ENCODE measurements at regions not wholly inside any gene's neighbourhood (a gene's known extent, or its start where the extent isn't known, plus 50 kb on each side); places are given as distances from the start of the nearest gene placed in this dataset.

DNA sequence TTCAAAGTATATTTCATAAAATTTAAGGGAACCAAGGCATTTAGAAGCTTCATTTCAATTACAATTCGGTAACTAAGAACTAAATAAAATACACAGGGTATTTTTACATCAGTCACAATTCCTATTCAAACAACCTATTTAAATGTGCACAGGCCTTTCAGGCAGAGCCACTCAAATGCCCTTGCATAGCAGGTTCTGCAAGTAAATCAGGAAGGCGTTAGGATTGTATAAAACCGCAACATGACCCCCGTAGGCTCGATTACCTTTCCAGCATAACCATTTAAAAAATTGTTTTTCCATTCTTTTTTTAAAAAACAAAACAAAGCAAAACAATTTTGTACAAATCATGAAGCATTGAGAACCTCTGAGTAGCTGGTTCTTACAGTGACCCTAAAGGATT is 289.9 kb upstream of the SP8 start:
- POLR2A ChIA-PET: no interaction called here
- CTCF ChIA-PET: no interaction called here
- no peak for ATAC-seq (ENCODE audit: low read depth)
- intact Hi-C loops (cut with micrococcal nuclease): no loop called here
- no peaks in the 10 kb centered on the region for H3K27me3 Mint-ChIP-seq
- H3K4me3 Mint-ChIP-seq: no peak overlapping the region
- no peaks in the 10 kb centered on the region for H3K4me1 Mint-ChIP-seq
- no peak overlapping the region for H3K27ac Mint-ChIP-seq
- no peaks in the 10 kb centered on the region for H3K36me3 Mint-ChIP-seq (ENCODE audit: low read depth)
- no peak for DNase-seq
- TF ChIP-seq, protein P1, sequence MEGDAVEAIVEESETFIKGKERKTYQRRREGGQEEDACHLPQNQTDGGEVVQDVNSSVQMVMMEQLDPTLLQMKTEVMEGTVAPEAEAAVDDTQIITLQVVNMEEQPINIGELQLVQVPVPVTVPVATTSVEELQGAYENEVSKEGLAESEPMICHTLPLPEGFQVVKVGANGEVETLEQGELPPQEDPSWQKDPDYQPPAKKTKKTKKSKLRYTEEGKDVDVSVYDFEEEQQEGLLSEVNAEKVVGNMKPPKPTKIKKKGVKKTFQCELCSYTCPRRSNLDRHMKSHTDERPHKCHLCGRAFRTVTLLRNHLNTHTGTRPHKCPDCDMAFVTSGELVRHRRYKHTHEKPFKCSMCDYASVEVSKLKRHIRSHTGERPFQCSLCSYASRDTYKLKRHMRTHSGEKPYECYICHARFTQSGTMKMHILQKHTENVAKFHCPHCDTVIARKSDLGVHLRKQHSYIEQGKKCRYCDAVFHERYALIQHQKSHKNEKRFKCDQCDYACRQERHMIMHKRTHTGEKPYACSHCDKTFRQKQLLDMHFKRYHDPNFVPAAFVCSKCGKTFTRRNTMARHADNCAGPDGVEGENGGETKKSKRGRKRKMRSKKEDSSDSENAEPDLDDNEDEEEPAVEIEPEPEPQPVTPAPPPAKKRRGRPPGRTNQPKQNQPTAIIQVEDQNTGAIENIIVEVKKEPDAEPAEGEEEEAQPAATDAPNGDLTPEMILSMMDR (IDR thresholded peaks at IDR 0.05): no peak
- no peaks in the 10 kb centered on the region for H3K9me3 Mint-ChIP-seq

DNA sequence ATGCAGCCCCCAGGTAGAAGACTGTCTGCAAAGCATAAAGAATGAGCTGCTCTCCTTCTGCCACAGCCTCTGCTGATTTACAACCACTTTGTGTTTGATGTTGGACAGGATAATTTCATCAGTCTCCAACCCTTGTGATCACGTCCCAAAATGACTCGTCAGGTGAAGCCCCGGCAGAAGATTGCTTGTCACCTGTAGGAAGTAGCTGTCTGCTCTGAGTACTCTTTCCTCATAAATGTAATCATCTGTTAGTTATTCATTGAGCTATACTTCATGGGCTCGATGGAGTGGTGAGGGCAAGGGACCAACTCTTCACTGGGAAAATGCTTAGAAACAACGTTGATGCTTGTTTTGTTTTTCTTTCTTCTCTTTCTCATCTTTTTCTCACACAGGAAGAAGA is 290.9 kb upstream of the SP8 start:
- no peak for ATAC-seq (ENCODE audit: low read depth)
- H3K9me3 Mint-ChIP-seq: no peaks in the 10 kb centered on the region
- H3K36me3 Mint-ChIP-seq (ENCODE audit: low read depth): no peaks in the 10 kb centered on the region
- H3K27me3 Mint-ChIP-seq: no peaks in the 10 kb centered on the region
- intact Hi-C loops (cut with micrococcal nuclease): no loop called here
- no peak overlapping the region for H3K27ac Mint-ChIP-seq
- ChIA-PET CTCF (no interaction called here), POLR2A (no interaction called here)
- H3K4me1 Mint-ChIP-seq: no peaks in the 10 kb centered on the region
- no peak for DNase-seq
- TF ChIP-seq, protein P1 (IDR thresholded peaks at IDR 0.05): no peak
- no peak overlapping the region for H3K4me3 Mint-ChIP-seq

DNA sequence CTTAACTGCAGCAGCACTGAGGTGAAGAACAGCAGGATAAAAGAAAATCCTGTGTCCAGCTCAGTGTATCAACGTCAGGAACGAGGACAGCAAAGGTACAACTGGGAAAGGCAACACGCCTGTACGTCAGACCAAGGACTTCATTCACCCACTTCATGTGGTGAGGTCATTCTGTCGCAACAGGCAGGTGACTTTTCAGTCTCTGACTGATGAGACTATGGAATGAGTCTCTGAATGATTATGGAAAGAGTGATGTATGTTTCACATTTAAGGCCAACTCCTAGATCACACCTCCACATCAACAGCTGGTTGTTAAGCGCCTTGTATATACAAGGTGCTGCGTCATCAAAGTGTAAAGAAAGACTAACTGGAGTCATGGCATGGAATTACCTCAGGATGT is 297.6 kb upstream of the SP8 start:
- H3K36me3 Mint-ChIP-seq (ENCODE audit: low read depth): no peaks in the 10 kb centered on the region
- TF ChIP-seq, protein P1 (IDR thresholded peaks at IDR 0.05): no peak
- DNase-seq (no peak), ATAC-seq (ENCODE audit: low read depth) (no peak)
- CTCF ChIA-PET: no interaction called here
- H3K27me3 Mint-ChIP-seq: peaks cover 2% of the 10 kb centered on the region
- POLR2A ChIA-PET: no interaction called here
- no peak overlapping the region for H3K27ac Mint-ChIP-seq
- H3K4me3 Mint-ChIP-seq: no peak overlapping the region
- peaks cover 4% of the 10 kb centered on the region for H3K9me3 Mint-ChIP-seq
- no peaks in the 10 kb centered on the region for H3K4me1 Mint-ChIP-seq
- intact Hi-C loops (cut with micrococcal nuclease): no loop called here

DNA sequence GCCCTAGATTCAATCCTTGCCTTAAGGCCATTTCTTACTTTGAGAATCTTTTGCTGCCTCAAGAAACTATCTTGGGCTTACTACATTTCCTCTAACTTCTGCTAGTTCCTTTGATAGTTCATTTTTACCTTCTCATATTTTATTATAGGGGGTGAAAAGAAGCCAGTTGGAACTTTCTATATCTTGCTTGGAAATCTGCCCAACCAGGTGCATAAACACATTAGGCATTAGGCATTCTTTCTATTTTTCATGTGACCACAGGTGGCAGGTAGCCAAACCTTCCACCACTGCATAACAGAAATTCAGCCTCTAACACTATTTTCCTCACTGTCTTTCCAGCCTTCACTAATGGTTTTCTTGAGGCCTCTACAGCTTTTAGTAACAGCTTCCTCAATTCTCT is 300.0 kb upstream of the SP8 start:
- Mint-ChIP-seq H3K27me3 (peaks cover 2% of the 10 kb centered on the region), H3K4me1 (no peaks in the 10 kb centered on the region), H3K36me3 (ENCODE audit: low read depth) (no peaks in the 10 kb centered on the region), H3K4me3 (no peak overlapping the region), H3K9me3 (peaks cover 4% of the 10 kb centered on the region), H3K27ac (no peak overlapping the region)
- ChIA-PET CTCF (no interaction called here), POLR2A (no interaction called here)
- DNase-seq (no peak), ATAC-seq (ENCODE audit: low read depth) (no peak)
- TF ChIP-seq, protein P1 (IDR thresholded peaks at IDR 0.05): no peak
- intact Hi-C loops (cut with micrococcal nuclease): no loop called here

DNA sequence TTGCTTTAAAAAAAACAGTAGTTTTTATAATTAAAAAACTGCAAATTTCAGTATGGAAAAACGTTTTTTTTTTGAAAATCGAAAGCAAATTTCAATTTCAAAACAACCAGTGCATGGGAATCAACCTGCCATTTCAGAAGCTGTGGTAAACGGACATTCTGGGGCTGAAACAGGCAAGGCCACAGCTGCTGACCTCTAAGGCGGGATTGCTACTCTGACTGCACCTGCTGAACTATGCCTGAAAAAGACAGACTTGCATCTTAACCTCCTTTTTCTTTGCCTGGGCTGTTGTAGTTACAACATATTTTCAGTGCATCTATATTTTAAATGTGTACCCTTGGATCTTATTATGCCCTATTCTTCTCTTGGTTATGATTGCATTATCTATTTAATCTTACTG is 303.0 kb upstream of the SP8 start:
- H3K27ac Mint-ChIP-seq: no peak overlapping the region
- H3K4me3 Mint-ChIP-seq: no peak overlapping the region
- DNase-seq: no peak
- no peaks in the 10 kb centered on the region for H3K4me1 Mint-ChIP-seq
- TF ChIP-seq, protein P1 (IDR thresholded peaks at IDR 0.05): no peak
- intact Hi-C loops (cut with micrococcal nuclease): no loop called here
- ChIA-PET POLR2A (no interaction called here), CTCF (no interaction called here)
- peaks cover 4% of the 10 kb centered on the region for H3K9me3 Mint-ChIP-seq
- no peaks in the 10 kb centered on the region for H3K36me3 Mint-ChIP-seq (ENCODE audit: low read depth)
- no peaks in the 10 kb centered on the region for H3K27me3 Mint-ChIP-seq
- ATAC-seq (ENCODE audit: low read depth): no peak

Data from activated B cell treated with CpG ODN at 0.5 μM for 24 hours (primary cell).